ENCODE measurements at regions not wholly inside any gene's neighbourhood (a gene's known extent, or its start where the extent isn't known, plus 50 kb on each side); places are given as distances from the start of the nearest gene placed in this dataset.

DNA sequence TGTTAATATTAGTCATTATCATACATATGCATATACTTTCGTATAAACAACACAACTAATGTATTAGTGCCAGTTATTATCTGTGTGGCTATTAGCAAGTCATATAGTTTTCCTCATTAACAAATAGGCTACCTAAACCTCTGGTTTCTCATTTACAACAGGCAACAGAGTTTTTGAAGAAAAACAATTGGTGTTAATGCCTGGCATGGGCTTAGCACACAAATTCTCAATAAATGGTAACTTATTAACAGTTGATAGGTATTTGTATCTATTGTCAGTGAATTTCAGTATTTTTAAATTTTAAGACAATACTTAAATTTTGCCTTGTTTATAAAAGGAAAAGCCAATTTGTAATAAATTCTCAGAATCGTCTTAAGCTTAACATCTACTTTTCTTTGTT, 182.5 kb downstream of the PMAIP1 start (continued):
- TF ChIP-seq, protein P1, sequence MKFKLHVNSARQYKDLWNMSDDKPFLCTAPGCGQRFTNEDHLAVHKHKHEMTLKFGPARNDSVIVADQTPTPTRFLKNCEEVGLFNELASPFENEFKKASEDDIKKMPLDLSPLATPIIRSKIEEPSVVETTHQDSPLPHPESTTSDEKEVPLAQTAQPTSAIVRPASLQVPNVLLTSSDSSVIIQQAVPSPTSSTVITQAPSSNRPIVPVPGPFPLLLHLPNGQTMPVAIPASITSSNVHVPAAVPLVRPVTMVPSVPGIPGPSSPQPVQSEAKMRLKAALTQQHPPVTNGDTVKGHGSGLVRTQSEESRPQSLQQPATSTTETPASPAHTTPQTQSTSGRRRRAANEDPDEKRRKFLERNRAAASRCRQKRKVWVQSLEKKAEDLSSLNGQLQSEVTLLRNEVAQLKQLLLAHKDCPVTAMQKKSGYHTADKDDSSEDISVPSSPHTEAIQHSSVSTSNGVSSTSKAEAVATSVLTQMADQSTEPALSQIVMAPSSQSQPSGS (IDR thresholded peaks at IDR 0.05; ENCODE audit: low read length): no peak
- no peak for TF ChIP-seq CEBPB (IDR thresholded peaks at IDR 0.05; ENCODE audit: low read depth, low read length)
- no peak for TF ChIP-seq TAF7 (optimal IDR thresholded peaks at IDR 0.05; ENCODE audit: borderline replicate concordance, low read depth, low read length)

All from H1 (cell line).